GM06990 (cell line): ENCODE measurements at regions not wholly inside any gene's neighbourhood (a gene's known extent, or its start where the extent isn't known, plus 50 kb on each side); places are given as distances from the start of the nearest gene placed in this dataset.
"Not testable (repeated sequence)": the region's sequence is repeated elsewhere in the genome, so short reads cannot be mapped to it uniquely, and the experiment has no call there.

Source experiments
- DNase-seq: peaks from one replicate; pipeline ENCODE4 v3.0.0-alpha.2; 2011; ENCODE audit not compliant: insufficient read length; ENCODE audit errors: extremely low read depth
- H3K27me3 ChIP-seq: replicated peaks from 2 replicates; pipeline ENCODE4 v1.6.0; 2011; ENCODE audit warnings: low read length; ENCODE audit not compliant: control insufficient read depth, insufficient read depth
- H3K36me3 ChIP-seq: 2 replicates; pipeline ENCODE4 v1.5.1; 2011; ENCODE audit warnings: low read length; ENCODE audit not compliant: control insufficient read depth, insufficient read depth
- H3K4me3 ChIP-seq: replicated peaks from 2 replicates; pipeline ENCODE4 v1.5.1; 2011; ENCODE audit warnings: low read depth, mild to moderate bottlenecking, control low read depth, low read length
- TF ChIP-seq, protein P1 (sequence below): IDR thresholded peaks from 2 replicates; pipeline ENCODE4 v1.5.1; 2011; ENCODE audit warnings: low read length, control low read depth, mild to moderate bottlenecking, inconsistent platforms; ENCODE audit not compliant: insufficient read depth, poor library complexity, severe bottlenecking

DNA sequence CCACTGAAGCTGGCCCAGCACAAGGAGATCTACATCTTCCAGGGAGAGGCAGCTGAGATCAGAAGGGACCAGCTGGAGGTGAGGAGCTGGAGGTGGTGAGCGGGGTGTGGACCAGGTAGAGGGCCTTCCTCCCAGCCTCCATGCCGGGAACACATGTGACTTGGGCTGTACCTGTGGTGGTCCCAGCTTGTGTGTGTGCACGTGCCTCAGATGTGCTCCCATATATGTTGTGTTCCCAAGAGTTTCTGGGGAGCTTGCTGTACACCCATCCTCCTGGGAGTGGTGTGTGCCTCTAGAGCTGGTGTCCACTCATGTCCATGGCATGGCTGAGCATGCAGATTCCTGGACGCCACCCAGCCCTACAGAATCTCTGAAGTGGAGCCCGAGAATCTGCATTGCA is 183.7 kb upstream of the AKAP13 start:
- H3K36me3 ChIP-seq, result not testable (repeated sequence)

DNA sequence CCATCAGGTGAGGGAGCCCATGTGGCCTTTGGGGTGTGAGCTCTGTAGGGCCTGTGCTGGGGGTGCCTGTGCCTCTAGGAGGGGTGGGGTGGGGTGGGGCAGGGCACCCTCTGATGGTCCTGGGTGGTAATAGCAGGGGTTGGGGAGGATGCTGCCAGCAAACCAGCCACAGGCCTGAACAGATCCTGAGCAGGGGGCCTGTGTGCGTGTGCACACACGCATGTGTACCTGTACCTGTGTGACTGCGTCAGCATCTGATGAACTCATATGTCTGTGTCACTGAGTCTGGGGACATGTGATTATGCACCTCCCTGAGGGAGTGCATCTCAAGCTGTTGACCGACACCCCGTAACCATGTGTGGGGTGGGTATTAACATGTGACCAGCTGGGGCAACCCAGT is 182.8 kb upstream of the AKAP13 start:
- not testable (repeated sequence) for H3K36me3 ChIP-seq, DNase-seq, H3K27me3 ChIP-seq, H3K4me3 ChIP-seq

More for the DNA sequence above, 183.7 kb upstream of the AKAP13 start:
- H3K27me3 ChIP-seq, H3K4me3 ChIP-seq, DNase-seq: not testable (repeated sequence)

DNA sequence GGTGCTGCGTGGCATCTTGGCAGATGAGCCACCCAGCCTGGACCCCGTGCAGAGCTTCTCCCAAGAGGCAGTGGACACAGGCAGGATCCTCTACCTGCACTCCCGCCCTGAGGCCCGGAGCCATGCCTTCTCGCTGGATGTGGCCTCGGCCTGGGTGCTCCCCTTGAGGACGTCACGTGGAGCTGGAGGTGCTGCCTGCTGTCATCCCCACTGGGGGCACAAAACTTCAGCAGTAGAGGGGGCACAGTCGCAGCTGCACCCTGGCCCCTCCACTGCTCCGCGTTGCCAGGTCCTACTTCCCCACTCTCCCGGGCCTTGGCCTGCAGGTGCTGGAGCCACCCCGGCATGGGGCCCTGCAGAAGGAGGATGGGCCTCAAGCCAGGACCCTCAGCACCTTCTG is 182.0 kb upstream of the AKAP13 start:
- not testable (repeated sequence) for DNase-seq, H3K4me3 ChIP-seq, H3K27me3 ChIP-seq, H3K36me3 ChIP-seq

DNA sequence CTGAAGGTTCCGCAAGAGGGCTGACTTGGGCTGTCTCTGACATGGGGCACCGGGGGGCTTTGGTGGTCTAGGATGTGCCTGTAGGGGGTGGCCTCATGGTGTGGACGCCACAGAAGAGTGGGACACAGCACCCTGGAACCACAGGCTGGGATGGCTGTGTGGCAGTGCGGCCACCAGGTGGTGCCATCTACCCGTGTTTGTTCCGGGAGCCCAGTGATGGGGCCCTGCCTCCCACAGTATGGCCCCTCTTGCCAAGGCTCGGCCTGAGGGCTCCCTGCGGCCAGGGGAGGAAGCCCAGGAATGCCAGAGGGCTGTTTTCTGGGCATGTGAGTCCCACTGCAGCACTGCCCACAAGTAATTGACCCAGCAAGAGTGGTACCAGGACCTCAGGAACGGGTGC is 180.2 kb upstream of the AKAP13 start:
- not testable (repeated sequence) for H3K4me3 ChIP-seq, H3K36me3 ChIP-seq, DNase-seq, H3K27me3 ChIP-seq

DNA sequence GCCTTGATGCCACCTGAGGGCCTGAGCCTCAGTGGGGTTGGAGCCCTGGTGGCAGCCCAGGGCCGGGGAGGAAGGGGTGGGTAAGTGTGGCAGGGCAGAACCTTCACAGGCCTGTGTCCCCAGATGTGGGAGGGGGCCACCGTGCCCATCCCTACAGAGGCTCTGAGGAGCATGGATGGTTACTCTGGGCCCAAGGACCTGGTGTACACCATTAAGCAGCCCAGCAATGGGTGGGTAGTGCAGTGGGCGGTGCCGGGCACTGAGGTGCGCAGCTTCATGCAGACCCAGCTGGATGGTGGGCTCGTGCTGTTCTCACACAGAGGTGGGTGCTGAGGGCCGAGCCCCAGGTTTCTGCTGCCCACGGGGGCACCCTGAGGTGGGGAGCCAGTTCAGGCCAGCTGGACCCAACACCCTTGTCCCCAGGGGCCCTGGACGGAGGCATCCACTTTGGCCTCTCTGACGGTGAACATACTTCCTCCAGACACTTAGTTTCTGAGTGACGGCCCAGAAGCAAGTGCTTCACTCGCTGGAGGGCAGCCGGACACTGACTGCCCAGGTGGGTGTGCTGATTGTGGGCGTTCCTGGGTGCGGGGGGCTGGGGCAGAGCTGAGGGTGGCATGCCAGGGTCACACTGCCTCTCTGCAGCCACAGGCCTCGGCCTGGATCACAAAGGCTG is 179.1 kb upstream of the AKAP13 start:
- not testable (repeated sequence) for H3K36me3 ChIP-seq, DNase-seq, H3K27me3 ChIP-seq, H3K4me3 ChIP-seq

DNA sequence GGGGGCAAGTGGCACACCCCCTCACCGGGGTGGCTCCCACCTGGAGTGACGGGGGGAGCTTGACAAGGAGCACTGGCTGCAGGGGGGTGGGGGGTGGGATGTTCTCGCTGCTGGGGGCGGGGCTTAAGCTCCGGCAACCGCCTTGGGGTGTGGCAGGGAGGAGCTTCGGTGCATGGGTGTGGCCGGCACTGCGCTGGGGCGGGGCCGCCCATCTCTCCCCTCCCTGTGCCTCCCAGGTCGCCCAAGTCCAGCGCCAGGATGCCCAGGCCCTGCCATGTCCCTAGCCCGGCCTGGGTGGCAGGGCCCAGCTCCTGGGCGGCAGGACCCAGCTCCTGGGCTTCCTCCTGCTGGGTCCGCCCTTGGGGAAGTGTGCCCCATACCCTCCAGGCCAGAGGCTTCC is 175.9 kb upstream of the AKAP13 start:
- H3K4me3 ChIP-seq, H3K36me3 ChIP-seq, DNase-seq, H3K27me3 ChIP-seq: not testable (repeated sequence)

DNA sequence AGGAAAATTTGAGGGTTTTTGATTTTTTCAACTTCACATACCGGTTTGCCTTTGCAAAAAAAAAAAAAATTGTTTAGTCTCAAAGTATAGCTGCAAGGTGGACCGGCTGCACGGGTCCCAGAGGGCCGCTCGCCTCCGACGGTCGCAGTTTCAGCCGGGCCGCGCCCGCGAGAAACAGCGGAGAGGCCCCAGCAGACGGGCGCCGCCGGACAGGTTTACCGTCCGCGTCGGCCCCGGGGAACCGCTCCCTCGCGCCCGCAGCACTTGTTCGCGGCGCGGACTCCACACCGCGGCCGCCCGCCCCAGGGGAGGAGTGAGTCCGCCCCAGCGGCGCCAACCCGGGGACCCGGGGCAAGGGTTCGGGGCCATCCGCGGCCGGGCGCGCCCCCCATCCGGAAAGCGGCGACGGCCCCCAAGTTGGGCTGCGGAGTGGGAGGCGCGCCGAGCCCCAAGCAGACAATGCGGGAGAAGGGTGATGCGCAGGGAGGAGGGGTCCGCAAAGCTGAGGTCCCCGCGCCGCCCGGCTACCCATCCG is 146.5 kb upstream of the AKAP13 start:
- peak overlapping the region; percentile 43; the same call in 1 of the 2 replicates for H3K4me3 ChIP-seq
- H3K27me3 ChIP-seq, H3K36me3 ChIP-seq, DNase-seq: not testable (repeated sequence)

DNA sequence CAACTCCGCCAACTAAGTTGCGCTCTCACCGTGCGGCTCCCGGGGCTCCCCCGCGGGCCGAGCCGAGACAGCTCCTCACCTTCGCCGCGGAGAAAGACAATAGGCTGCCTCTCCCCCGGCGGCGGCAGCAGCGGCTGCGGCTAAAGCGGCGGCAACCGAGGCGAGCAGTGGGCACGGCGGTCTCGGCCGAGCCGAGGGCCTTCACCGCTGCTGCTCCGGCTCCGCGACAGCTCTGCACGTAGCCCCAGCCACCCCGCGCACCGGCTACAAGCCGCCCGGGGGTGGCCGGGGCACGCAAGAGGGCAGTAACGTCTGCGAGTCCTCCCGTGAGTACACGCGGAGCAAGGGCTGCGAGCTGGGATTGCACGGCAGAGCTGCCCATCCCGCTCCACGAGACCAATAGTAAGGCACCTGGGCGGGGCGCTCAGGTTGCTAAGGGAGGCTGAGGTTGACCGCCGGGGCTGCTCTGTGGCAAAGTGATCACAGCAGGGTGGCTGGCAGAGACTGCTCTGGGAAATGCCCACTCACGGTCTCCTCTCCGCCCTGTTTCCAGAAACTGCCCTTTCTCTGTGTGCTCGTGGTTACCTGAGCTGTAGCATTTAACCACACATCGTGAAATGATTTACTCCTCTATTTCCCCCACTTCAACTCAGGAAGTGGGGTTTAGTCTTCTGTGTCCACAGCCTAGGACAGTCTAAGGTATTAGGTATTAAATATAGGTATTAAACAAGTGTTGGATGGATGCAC is 145.8 kb upstream of the AKAP13 start:
- not testable (repeated sequence) for H3K4me3 ChIP-seq

DNA sequence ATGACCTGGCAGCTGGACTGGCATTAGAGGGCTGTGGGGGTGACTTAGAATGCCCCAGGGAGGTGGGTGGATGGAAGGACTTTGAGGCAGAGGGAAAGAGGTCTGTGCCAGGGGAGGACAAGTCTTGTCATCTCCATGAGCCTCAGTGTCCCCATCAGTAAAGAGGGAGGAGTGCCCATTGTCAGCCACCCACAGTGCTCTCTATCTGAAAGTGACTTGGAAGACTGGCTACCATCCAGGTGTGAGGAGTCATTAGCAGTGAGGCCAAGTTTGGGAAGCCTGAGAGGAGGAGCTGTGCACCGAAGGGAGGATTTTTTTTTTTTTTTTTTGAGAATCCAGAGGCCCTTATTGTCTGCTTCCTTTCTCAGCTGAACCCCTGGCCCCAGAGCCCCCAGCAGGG is 136.3 kb upstream of the AKAP13 start:
- not testable (repeated sequence) for H3K36me3 ChIP-seq, H3K4me3 ChIP-seq, H3K27me3 ChIP-seq, DNase-seq

More for the DNA sequence above, 145.8 kb upstream of the AKAP13 start:
- H3K36me3 ChIP-seq, DNase-seq, H3K27me3 ChIP-seq: not testable (repeated sequence)

DNA sequence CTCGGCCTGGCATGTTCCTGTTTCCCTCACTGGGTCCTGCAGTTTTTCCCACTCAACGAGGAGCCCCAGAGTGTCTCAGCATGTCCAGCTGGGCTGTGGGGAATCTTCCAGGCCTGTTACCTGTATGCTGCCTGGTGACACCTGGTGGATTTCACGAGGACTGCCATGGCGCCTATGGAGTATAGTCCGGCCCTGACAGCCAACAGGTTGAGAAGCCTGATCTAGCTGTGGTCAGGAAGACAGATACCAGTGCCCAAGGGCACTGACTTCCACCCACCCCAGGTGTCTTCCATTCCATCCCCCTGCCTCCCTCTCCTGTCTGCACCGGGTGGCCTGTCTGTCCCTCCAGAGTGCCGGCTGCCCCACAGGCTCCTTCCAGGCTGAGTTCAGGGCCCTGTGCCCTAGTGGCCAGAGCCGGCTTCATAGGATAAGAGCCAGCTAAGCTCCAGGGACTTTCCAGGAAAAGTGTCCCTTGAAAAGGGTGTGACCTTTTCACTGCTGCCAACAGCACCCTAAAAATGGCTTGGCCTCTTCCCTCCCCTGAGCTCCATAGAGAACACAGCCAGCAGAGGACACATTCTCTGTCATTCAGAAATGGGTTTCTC is 129.4 kb upstream of the AKAP13 start:
- DNase-seq, H3K4me3 ChIP-seq, H3K36me3 ChIP-seq, H3K27me3 ChIP-seq: not testable (repeated sequence)
- TF ChIP-seq, protein P1, sequence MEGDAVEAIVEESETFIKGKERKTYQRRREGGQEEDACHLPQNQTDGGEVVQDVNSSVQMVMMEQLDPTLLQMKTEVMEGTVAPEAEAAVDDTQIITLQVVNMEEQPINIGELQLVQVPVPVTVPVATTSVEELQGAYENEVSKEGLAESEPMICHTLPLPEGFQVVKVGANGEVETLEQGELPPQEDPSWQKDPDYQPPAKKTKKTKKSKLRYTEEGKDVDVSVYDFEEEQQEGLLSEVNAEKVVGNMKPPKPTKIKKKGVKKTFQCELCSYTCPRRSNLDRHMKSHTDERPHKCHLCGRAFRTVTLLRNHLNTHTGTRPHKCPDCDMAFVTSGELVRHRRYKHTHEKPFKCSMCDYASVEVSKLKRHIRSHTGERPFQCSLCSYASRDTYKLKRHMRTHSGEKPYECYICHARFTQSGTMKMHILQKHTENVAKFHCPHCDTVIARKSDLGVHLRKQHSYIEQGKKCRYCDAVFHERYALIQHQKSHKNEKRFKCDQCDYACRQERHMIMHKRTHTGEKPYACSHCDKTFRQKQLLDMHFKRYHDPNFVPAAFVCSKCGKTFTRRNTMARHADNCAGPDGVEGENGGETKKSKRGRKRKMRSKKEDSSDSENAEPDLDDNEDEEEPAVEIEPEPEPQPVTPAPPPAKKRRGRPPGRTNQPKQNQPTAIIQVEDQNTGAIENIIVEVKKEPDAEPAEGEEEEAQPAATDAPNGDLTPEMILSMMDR, result peak; percentile 20

DNA sequence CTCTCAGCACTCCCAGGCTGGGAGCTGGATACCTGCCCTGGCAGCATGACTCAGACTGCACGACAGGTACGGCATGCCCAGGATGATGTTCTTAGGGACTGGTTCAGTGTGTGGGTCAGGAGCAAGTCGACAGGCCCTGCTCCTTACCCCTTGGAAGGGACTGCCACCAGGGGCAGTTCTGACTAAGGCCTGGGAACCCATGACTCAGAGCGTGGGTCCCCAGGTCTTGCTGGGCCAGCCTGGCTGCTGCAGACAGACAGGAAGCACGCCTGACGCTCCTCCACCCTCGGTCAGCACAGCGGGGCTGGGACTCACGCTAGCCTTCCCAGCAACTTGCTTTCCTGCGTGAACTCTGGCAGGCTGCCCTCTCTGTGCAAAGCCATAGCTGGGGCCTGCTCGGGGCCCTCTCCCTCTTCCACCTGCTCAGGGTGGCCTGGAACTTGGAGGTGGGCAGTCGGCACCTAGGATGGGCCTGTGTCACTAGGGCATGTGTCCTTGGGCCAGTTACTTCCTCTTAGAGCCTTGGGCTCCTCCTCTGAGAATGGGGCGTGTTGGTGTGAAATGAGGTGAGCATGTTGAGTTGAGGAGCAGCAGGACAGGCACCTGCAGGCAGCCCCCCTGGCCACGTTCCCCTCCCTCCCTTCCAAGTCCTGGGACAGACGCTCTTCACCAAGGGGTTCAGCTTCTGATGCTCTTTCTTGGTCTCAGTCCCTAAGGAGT is 127.0 kb upstream of the AKAP13 start:
- DNase-seq, result peak; percentile 46
- H3K36me3 ChIP-seq, H3K27me3 ChIP-seq, H3K4me3 ChIP-seq: not testable (repeated sequence)

DNA sequence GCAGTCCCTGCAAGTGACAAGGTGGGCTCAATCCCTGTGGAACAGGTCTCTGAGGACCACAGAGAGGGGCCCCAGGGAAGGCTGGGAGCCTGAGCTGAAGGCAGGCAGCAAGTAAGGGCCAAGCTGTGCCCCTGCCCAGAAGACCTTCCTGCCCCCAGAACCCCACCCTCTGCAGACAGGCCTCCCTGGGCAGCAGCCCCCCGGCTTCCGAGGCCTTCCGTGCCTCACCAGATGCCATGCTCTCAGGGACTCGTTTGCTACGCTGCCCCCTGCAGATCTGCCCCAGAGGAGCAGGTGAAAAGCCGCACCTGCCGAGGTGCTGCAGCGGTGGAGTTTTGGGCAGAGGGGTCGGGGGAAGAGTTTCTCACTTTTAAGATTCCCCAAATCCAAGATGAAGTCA is 125.4 kb upstream of the AKAP13 start:
- H3K27me3 ChIP-seq, DNase-seq, H3K36me3 ChIP-seq, H3K4me3 ChIP-seq: not testable (repeated sequence)

DNA sequence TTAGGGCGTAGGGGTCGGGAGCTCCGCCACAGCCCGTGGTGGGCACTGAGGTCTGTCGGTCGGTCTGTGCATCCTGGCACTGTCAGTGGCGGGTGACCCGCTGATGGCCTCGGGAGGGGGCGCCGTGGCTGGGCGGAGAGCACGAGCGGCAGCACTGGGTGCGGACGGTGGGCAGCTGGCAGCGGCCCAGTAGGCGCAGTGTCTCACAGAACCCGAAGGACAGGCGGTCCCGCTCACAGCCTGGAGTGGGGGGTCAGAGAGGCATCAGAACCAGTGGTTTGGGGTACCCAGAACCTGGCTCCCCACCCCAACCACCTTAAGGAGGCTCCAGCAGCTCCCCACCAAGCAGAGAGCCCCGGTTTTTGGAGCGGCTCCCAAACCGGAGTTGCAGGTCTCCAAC is 124.9 kb upstream of the AKAP13 start:
- not testable (repeated sequence) for DNase-seq, H3K4me3 ChIP-seq, H3K27me3 ChIP-seq, H3K36me3 ChIP-seq
